OCI-LY7 (cell line): ENCODE measurements at regions not wholly inside any gene's neighbourhood (a gene's known extent, or its start where the extent isn't known, plus 50 kb on each side); places are given as distances from the start of the nearest gene placed in this dataset.

Source experiments
- BruUV-seq: library from RNA; stranded (reverse); fragments of 400-500 nt; replicated peaks from 2 replicates; lab custom pipeline; 2021; lab: Mats Ljungman, UMichigan
- CTCF ChIA-PET: fragments of 300-600 bp; sonication (Branson Sonifier 250); formaldehyde crosslinking; loops from one replicate; lab custom pipeline; 2022; ENCODE audit warnings: antibody characterized with exemption; ENCODE audit not compliant: unreplicated experiment; lab: Charles Lee
- POLR2A ChIA-PET: fragments of 300-600 bp; sonication (Branson Sonifier 250); formaldehyde crosslinking; loops from one replicate; lab custom pipeline; 2022; ENCODE audit warnings: antibody characterized with exemption; lab: Charles Lee
- DNase-seq: peaks from one replicate; pipeline ENCODE4 v3.0.0-alpha.2; 2015; ENCODE audit warnings: low spot score
- H2AFZ ChIP-seq: fragments of 200-600 bp; sonication (generic), shearing (Covaris generic); 2 replicates; pipeline ENCODE4 v1.6.1; 2014; ENCODE audit warnings: mild to moderate bottlenecking, antibody characterized with exemption, low read length, moderate library complexity
- H3K27ac ChIP-seq: fragments of 200-600 bp; sonication (generic); 2 replicates; pipeline ENCODE4 v1.5.1; 2014; ENCODE audit warnings: mixed run types, low read depth, mild to moderate bottlenecking, moderate library complexity, low read length, inconsistent platforms; ENCODE audit not compliant: poor library complexity, severe bottlenecking
- H3K36me3 ChIP-seq: fragments of 200-600 bp; sonication (generic); 2 replicates; pipeline ENCODE4 v1.6.1; 2014; ENCODE audit warnings: mild to moderate bottlenecking, antibody characterized with exemption, low read length, moderate library complexity, mixed read lengths; ENCODE audit not compliant: insufficient read depth
- H3K4me1 ChIP-seq: fragments of 200-600 bp; sonication (generic); 2 replicates; pipeline ENCODE4 v1.5.1; 2014; ENCODE audit warnings: mild to moderate bottlenecking, low read length; ENCODE audit not compliant: insufficient read depth, poor library complexity, severe bottlenecking
- H3K4me2 ChIP-seq: fragments of 200-600 bp; sonication (generic); 2 replicates; pipeline ENCODE4 v1.6.1; 2014; ENCODE audit warnings: mild to moderate bottlenecking, low read length
- H3K4me3 ChIP-seq: fragments of 200-600 bp; sonication (generic); 2 replicates; pipeline ENCODE4 v1.5.1; 2014; ENCODE audit warnings: mild to moderate bottlenecking, low read depth, low read length; ENCODE audit not compliant: poor library complexity, severe bottlenecking
- H3K79me2 ChIP-seq: fragments of 200-600 bp; sonication (generic); 2 replicates; pipeline ENCODE4 v1.6.1; 2016; ENCODE audit warnings: low read depth, mild to moderate bottlenecking, low read length, moderate library complexity, mixed read lengths; ENCODE audit not compliant: insufficient read depth
- H3K9me2 ChIP-seq: fragments of 200-600 bp; sonication (generic); 2 replicates; pipeline ENCODE4 v1.6.1; 2016; ENCODE audit warnings: mild to moderate bottlenecking, low read length, mixed read lengths; ENCODE audit not compliant: insufficient read depth
- H3K9me3 ChIP-seq: fragments of 200-600 bp; sonication (generic); 2 replicates; pipeline ENCODE4 v1.6.1; 2014; ENCODE audit warnings: mild to moderate bottlenecking, mixed run types, low read length, mixed read lengths
- H4K20me1 ChIP-seq: fragments of 200-600 bp; sonication (generic); 2 replicates; pipeline ENCODE4 v1.6.1; 2014; ENCODE audit warnings: mild to moderate bottlenecking, antibody characterized with exemption, low read length, moderate library complexity, mixed read lengths; ENCODE audit not compliant: insufficient read depth
- EZH2phosphoT487 ChIP-seq: fragments of 200-600 bp; sonication (generic); IDR thresholded peaks from 2 replicates; pipeline ENCODE4 v1.6.1; 2018; ENCODE audit warnings: low read depth, borderline replicate concordance, mild to moderate bottlenecking, mixed run types, antibody characterized with exemption, low read length, moderate library complexity, mixed read lengths
- intact Hi-C: fragments of 100-400 bp; cut with micrococcal nuclease; formaldehyde crosslinking; loops from one replicate; pipeline ENCODE4 v1.10.0; 2022; ENCODE audit not compliant: unreplicated experiment
- TF ChIP-seq, protein P1 (sequence below): fragments of 200-600 bp; sonication (generic); conservative IDR thresholded peaks from 2 replicates; pipeline ENCODE4 v1.5.1; 2014; ENCODE audit warnings: mild to moderate bottlenecking, antibody characterized with exemption, low read length, moderate library complexity, mixed read lengths

- no peaks in the 10 kb centered on the region for H3K36me3 ChIP-seq
- no peaks in the 10 kb centered on the region for H3K9me3 ChIP-seq
- CTCF ChIA-PET, result no interaction called here
- POLR2A ChIA-PET, result no interaction called here
- no peak overlapping the region for H2AFZ ChIP-seq
- no TSS peak for BruUV-seq
- no peaks in the 10 kb centered on the region for H3K79me2 ChIP-seq
- H3K4me1 ChIP-seq, result no peaks in the 10 kb centered on the region
- intact Hi-C loops, result no loop called here
- no peak overlapping the region for H3K4me3 ChIP-seq
- no peak overlapping the region for H3K27ac ChIP-seq
- no peaks in the 10 kb centered on the region for H3K9me2 ChIP-seq
- H3K4me2 ChIP-seq, result no peak overlapping the region
- TF ChIP-seq, protein P1, sequence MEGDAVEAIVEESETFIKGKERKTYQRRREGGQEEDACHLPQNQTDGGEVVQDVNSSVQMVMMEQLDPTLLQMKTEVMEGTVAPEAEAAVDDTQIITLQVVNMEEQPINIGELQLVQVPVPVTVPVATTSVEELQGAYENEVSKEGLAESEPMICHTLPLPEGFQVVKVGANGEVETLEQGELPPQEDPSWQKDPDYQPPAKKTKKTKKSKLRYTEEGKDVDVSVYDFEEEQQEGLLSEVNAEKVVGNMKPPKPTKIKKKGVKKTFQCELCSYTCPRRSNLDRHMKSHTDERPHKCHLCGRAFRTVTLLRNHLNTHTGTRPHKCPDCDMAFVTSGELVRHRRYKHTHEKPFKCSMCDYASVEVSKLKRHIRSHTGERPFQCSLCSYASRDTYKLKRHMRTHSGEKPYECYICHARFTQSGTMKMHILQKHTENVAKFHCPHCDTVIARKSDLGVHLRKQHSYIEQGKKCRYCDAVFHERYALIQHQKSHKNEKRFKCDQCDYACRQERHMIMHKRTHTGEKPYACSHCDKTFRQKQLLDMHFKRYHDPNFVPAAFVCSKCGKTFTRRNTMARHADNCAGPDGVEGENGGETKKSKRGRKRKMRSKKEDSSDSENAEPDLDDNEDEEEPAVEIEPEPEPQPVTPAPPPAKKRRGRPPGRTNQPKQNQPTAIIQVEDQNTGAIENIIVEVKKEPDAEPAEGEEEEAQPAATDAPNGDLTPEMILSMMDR, result no peak
- TF ChIP-seq EZH2phosphoT487, result no peak
- H4K20me1 ChIP-seq, result no peaks in the 10 kb centered on the region
- no peak for DNase-seq
These were observed 105.8 kb downstream of the TSEN15 start for GRCh38 chr1:184157394-184157742.

- H3K9me2 ChIP-seq, result no peaks in the 10 kb centered on the region
- H3K36me3 ChIP-seq, result no peaks in the 10 kb centered on the region
- intact Hi-C loops, result no loop called here
- no peak overlapping the region for H3K27ac ChIP-seq
- no peaks in the 10 kb centered on the region for H4K20me1 ChIP-seq
- no peak for TF ChIP-seq EZH2phosphoT487
- TF ChIP-seq, protein P1, result no peak
- ChIA-PET POLR2A (interaction anchor here (0.6 to 0.9 kb wide), 2 partner anchors 548 to 653 kb away, joined by 3 read pairs; no protein-coding TSS in a partner anchor), CTCF (no interaction called here)
- H3K4me3 ChIP-seq, result no peak overlapping the region
- no TSS peak for BruUV-seq
- no peaks in the 10 kb centered on the region for H3K79me2 ChIP-seq
- H3K9me3 ChIP-seq, result no peaks in the 10 kb centered on the region
- H2AFZ ChIP-seq, result no peak overlapping the region
- H3K4me1 ChIP-seq, result no peaks in the 10 kb centered on the region
- no peak overlapping the region for H3K4me2 ChIP-seq
- DNase-seq, result no peak
These were observed 107.6 kb downstream of the TSEN15 start for GRCh38 chr1:184158896-184159681.

GRCh38 chr1:184160236-184160635, 108.7 kb downstream of the TSEN15 start:
- H2AFZ ChIP-seq, result no peak overlapping the region
- TF ChIP-seq EZH2phosphoT487, result no peak
- TF ChIP-seq, protein P1, result no peak
- no peaks in the 10 kb centered on the region for H3K79me2 ChIP-seq
- no peak for DNase-seq
- POLR2A ChIA-PET, result interaction anchor here (0.6 kb wide), 1 partner anchor 654 kb away, joined by 3 read pairs; no protein-coding TSS in a partner anchor
- intact Hi-C loops, result no loop called here
- CTCF ChIA-PET, result no interaction called here
- no peaks in the 10 kb centered on the region for H3K36me3 ChIP-seq
- no peaks in the 10 kb centered on the region for H3K9me2 ChIP-seq
- no peak overlapping the region for H3K27ac ChIP-seq
- no peak overlapping the region for H3K4me2 ChIP-seq
- no peaks in the 10 kb centered on the region for H3K9me3 ChIP-seq
- H4K20me1 ChIP-seq, result no peaks in the 10 kb centered on the region
- BruUV-seq, result no TSS peak
- H3K4me1 ChIP-seq, result no peaks in the 10 kb centered on the region
- H3K4me3 ChIP-seq, result no peak overlapping the region
